ENCODE measurements at regions not wholly inside any gene's neighbourhood (a gene's known extent, or its start where the extent isn't known, plus 50 kb on each side); places are given as distances from the start of the nearest gene placed in this dataset.

GRCh38 chr15:69842851-69843250, 254.9 kb downstream of the TLE3 start:
- DNase-seq (ENCODE audit: insufficient read length, low spot score), result no peak
- TF ChIP-seq POU2F2 (IDR thresholded peaks at IDR 0.05; ENCODE audit: low read depth, low read length), result no peak
- TF ChIP-seq POLR2AphosphoS5 (IDR thresholded peaks at IDR 0.05; ENCODE audit: low read depth, low read length), result no peak
- no peak for TF ChIP-seq POLR2A (IDR thresholded peaks at IDR 0.05; ENCODE audit: low read depth, low read length)
- no peak for TF ChIP-seq SPI1 (IDR thresholded peaks at IDR 0.05; ENCODE audit: low read depth, low read length)
- no peak for TF ChIP-seq TAF1 (IDR thresholded peaks at IDR 0.05; ENCODE audit: low read depth, low read length)
- no peak for TF ChIP-seq PAX5 (IDR thresholded peaks at IDR 0.05; ENCODE audit: insufficient read depth, low read length, severe bottlenecking)
- FAIRE-seq, result no peak

- no peak for TF ChIP-seq POLR2AphosphoS5 (IDR thresholded peaks at IDR 0.05; ENCODE audit: low read depth, low read length)
- TF ChIP-seq TAF1 (IDR thresholded peaks at IDR 0.05; ENCODE audit: low read depth, low read length), result no peak
- no peak for TF ChIP-seq POLR2A (IDR thresholded peaks at IDR 0.05; ENCODE audit: low read depth, low read length)
- no peak for TF ChIP-seq POU2F2 (IDR thresholded peaks at IDR 0.05; ENCODE audit: low read depth, low read length)
- no peak for TF ChIP-seq PAX5 (IDR thresholded peaks at IDR 0.05; ENCODE audit: insufficient read depth, low read length, severe bottlenecking)
- no peak for TF ChIP-seq SPI1 (IDR thresholded peaks at IDR 0.05; ENCODE audit: low read depth, low read length)
- DNase-seq (ENCODE audit: insufficient read length, low spot score), result no peak
- no peak for FAIRE-seq
Observed at GRCh38 chr15:69843276-69843899, 254.3 kb downstream of the TLE3 start.

- DNase-seq (ENCODE audit: insufficient read length, low spot score) (no peak), FAIRE-seq (no peak)
- no peak for TF ChIP-seq PAX5 (IDR thresholded peaks at IDR 0.05; ENCODE audit: insufficient read depth, low read length, severe bottlenecking)
- TF ChIP-seq POU2F2 (IDR thresholded peaks at IDR 0.05; ENCODE audit: low read depth, low read length), result no peak
Observed at GRCh38 chr15:69843900-69844304, 253.8 kb downstream of the TLE3 start.

- TF ChIP-seq TAF1 (IDR thresholded peaks at IDR 0.05; ENCODE audit: low read depth, low read length) (no peak), POU2F2 (IDR thresholded peaks at IDR 0.05; ENCODE audit: low read depth, low read length) (no peak), PAX5 (IDR thresholded peaks at IDR 0.05; ENCODE audit: insufficient read depth, low read length, severe bottlenecking) (no peak)
- FAIRE-seq (no peak), DNase-seq (ENCODE audit: insufficient read length, low spot score) (no peak)
Observed at GRCh38 chr15:69845159-69845558, 252.6 kb downstream of the TLE3 start.

DNA sequence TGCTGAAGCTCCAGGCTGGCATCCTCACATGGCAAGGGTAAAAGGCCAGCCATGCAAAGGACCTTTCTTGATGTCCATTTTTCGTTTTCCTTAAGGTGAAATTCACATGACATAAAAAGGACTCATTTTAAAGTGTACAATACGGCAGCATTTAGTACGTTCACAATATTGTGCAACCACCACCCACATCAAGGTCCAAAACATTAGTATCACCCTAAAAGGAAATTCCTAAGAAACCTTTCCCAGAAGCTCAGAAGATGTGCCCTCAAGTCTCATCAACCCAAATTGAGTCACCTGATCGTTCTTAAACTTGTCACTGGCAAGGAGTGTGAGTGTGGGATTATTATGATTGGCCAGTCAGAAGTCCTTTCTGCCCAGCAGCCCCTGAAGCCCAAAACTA, 250.1 kb downstream of the TLE3 start:
- FAIRE-seq (no peak), DNase-seq (ENCODE audit: insufficient read length, low spot score) (no peak)
- TF ChIP-seq TAF1 (IDR thresholded peaks at IDR 0.05; ENCODE audit: low read depth, low read length) (no peak), POLR2A (IDR thresholded peaks at IDR 0.05; ENCODE audit: low read depth, low read length) (no peak), PAX5 (IDR thresholded peaks at IDR 0.05; ENCODE audit: insufficient read depth, low read length, severe bottlenecking) (no peak), POU2F2 (IDR thresholded peaks at IDR 0.05; ENCODE audit: low read depth, low read length) (no peak), POLR2AphosphoS5 (IDR thresholded peaks at IDR 0.05; ENCODE audit: low read depth, low read length) (no peak), SPI1 (IDR thresholded peaks at IDR 0.05; ENCODE audit: low read depth, low read length) (no peak)

GRCh38 chr15:69848096-69848495, 249.6 kb downstream of the TLE3 start:
- DNase-seq (ENCODE audit: insufficient read length, low spot score), result no peak
- no peak for FAIRE-seq
- TF ChIP-seq SPI1 (IDR thresholded peaks at IDR 0.05; ENCODE audit: low read depth, low read length) (no peak), PAX5 (IDR thresholded peaks at IDR 0.05; ENCODE audit: insufficient read depth, low read length, severe bottlenecking) (no peak), POLR2AphosphoS5 (IDR thresholded peaks at IDR 0.05; ENCODE audit: low read depth, low read length) (no peak), POLR2A (IDR thresholded peaks at IDR 0.05; ENCODE audit: low read depth, low read length) (no peak), POU2F2 (IDR thresholded peaks at IDR 0.05; ENCODE audit: low read depth, low read length) (no peak), TAF1 (IDR thresholded peaks at IDR 0.05; ENCODE audit: low read depth, low read length) (no peak)

DNA sequence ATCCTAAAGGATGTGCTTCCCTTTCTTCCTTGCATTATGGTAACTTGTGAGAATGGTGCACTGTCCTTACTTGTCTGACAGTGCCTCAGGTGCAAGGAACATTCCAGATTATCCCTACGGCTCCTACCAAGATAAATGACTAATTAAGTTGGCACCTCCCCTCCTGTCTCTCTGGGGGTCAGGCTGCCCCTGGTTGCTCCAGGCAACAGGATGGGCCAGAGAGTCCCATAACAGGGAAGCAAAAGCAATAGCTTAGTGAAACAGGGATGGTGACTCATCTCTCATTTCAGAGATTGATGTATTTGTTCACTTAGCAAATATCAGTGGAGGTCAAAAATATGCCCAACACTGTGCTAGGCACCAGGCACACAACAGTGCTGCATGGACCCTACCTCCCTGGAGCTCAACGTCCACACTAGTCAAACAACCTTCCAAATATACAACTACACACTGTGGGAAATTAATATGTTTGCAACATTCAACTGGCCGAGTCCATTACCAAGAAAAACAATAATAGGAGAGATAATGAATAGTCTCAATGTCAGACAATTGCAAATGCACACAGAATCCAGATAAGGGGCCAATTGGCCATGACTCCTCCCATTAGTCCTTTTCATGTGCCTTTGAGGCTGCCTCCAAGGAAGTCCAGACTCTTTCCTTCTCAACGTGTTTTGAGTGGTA, 249.0 kb downstream of the TLE3 start:
- TF ChIP-seq PAX5 (IDR thresholded peaks at IDR 0.05; ENCODE audit: insufficient read depth, low read length, severe bottlenecking) (no peak), TAF1 (IDR thresholded peaks at IDR 0.05; ENCODE audit: low read depth, low read length) (no peak), POU2F2 (IDR thresholded peaks at IDR 0.05; ENCODE audit: low read depth, low read length) (no peak), POLR2AphosphoS5 (IDR thresholded peaks at IDR 0.05; ENCODE audit: low read depth, low read length) (no peak), SPI1 (IDR thresholded peaks at IDR 0.05; ENCODE audit: low read depth, low read length) (no peak), POLR2A (IDR thresholded peaks at IDR 0.05; ENCODE audit: low read depth, low read length) (no peak)
- no peak for FAIRE-seq
- DNase-seq (ENCODE audit: insufficient read length, low spot score), result no peak

- TF ChIP-seq POU2F2 (IDR thresholded peaks at IDR 0.05; ENCODE audit: low read depth, low read length), result no peak
- TF ChIP-seq POLR2AphosphoS5 (IDR thresholded peaks at IDR 0.05; ENCODE audit: low read depth, low read length), result no peak
- no peak for TF ChIP-seq POLR2A (IDR thresholded peaks at IDR 0.05; ENCODE audit: low read depth, low read length)
- no peak for TF ChIP-seq SPI1 (IDR thresholded peaks at IDR 0.05; ENCODE audit: low read depth, low read length)
- no peak for TF ChIP-seq PAX5 (IDR thresholded peaks at IDR 0.05; ENCODE audit: insufficient read depth, low read length, severe bottlenecking)
- no peak for TF ChIP-seq TAF1 (IDR thresholded peaks at IDR 0.05; ENCODE audit: low read depth, low read length)
- no peak for DNase-seq (ENCODE audit: insufficient read length, low spot score)
- no peak for FAIRE-seq
Observed at GRCh38 chr15:69849232-69849610, 248.5 kb downstream of the TLE3 start.

DNA sequence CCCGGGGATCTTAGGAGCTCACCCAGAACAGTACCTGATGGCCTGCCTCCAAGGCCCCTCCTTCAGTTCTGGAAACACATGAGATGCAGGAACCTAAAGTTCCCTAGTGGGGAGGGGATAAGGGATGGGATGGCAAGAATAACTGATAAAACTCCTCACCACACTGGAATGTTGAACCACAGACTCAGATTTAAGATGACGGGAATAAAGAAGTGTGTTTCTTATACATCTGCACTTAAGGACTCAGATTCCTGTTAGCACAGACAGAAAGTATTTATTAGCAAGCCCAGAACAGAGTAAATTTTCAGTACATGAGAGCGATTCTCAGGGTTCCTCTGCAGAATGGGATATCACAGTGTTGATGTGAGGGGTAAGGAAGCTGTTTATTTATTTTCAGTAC, 245.2 kb downstream of the TLE3 start:
- no peak for DNase-seq (ENCODE audit: insufficient read length, low spot score)
- FAIRE-seq, result no peak
- TF ChIP-seq TAF1 (IDR thresholded peaks at IDR 0.05; ENCODE audit: low read depth, low read length) (no peak), PAX5 (IDR thresholded peaks at IDR 0.05; ENCODE audit: insufficient read depth, low read length, severe bottlenecking) (no peak), POLR2A (IDR thresholded peaks at IDR 0.05; ENCODE audit: low read depth, low read length) (no peak), SPI1 (IDR thresholded peaks at IDR 0.05; ENCODE audit: low read depth, low read length) (no peak), POU2F2 (IDR thresholded peaks at IDR 0.05; ENCODE audit: low read depth, low read length) (no peak), POLR2AphosphoS5 (IDR thresholded peaks at IDR 0.05; ENCODE audit: low read depth, low read length) (no peak)

- DNase-seq (ENCODE audit: insufficient read length, low spot score), result no peak
- no peak for FAIRE-seq
- TF ChIP-seq POLR2AphosphoS5 (IDR thresholded peaks at IDR 0.05; ENCODE audit: low read depth, low read length) (no peak), SPI1 (IDR thresholded peaks at IDR 0.05; ENCODE audit: low read depth, low read length) (no peak), POU2F2 (IDR thresholded peaks at IDR 0.05; ENCODE audit: low read depth, low read length) (no peak), TAF1 (IDR thresholded peaks at IDR 0.05; ENCODE audit: low read depth, low read length) (no peak), POLR2A (IDR thresholded peaks at IDR 0.05; ENCODE audit: low read depth, low read length) (no peak), PAX5 (IDR thresholded peaks at IDR 0.05; ENCODE audit: insufficient read depth, low read length, severe bottlenecking) (no peak)
Observed at GRCh38 chr15:69852916-69853315, 244.8 kb downstream of the TLE3 start.
